Right ventricle myocardium superior (tissue), 1 donor: ENCODE measurements at regions not wholly inside any gene's neighbourhood (a gene's known extent, or its start where the extent isn't known, plus 50 kb on each side); places are given as distances from the start of the nearest gene placed in this dataset.

Experiments used
- ATAC-seq: fragments of 200-7000 bp; cut with Tn5 transposase; one replicate; pipeline ENCODE4 v1.9.1; 2020; ENCODE audit warnings: mild to moderate bottlenecking; ENCODE audit not compliant: poor library complexity
- DNase-seq: peaks from one replicate; pipeline ENCODE4 v3.0.0-alpha.2; 2020
- intact Hi-C: fragments of 100-400 bp; cut with DNase I; formaldehyde crosslinking; loops from one replicate; pipeline ENCODE4 v1.11.2; 2022
- donor health status: DM: no; HTN: yes; CAD: no; lungs with severe emphysema.

- no peak for DNase-seq
- intact Hi-C loops: no loop called here
- no peak for ATAC-seq
These were observed 186.8 kb upstream of the PABPC4L start for GRCh38 chr4:134388351-134388750.

DNA sequence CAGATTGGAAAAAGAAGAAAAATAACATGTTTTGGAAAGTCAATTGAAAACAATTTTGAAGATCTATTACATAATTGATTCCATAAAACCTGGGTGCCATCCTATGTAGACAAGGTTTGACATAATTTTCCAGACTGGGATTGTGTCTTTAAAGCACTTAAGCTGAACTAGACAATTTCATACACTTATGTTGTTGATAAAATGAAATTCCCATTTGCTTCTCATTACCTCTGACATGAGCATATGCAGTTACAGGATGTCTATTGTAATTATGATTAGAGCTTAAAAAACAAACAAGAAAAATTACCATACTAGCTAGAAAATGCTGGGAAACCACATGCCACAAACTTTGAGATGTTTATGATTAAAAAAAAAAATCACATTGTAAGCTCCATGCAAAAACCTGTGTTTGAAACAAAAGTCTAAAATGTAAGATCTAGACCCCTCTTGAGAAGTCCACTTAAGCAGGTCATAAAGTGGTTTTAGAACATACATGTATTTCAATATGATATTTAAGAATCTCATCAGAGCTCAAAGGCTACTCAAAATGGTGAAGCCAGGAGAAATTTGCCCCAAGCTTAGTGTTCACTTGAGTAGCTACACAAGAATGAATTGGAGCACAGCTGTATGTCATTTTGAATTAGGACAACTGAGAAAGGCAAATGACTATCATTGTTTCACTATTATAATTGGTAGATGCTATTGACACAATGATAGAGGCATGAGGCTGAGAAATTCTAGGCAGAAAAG is 181.1 kb upstream of the PABPC4L start:
- intact Hi-C loops: no loop called here
- ATAC-seq: no peak
- DNase-seq: no peak

DNA sequence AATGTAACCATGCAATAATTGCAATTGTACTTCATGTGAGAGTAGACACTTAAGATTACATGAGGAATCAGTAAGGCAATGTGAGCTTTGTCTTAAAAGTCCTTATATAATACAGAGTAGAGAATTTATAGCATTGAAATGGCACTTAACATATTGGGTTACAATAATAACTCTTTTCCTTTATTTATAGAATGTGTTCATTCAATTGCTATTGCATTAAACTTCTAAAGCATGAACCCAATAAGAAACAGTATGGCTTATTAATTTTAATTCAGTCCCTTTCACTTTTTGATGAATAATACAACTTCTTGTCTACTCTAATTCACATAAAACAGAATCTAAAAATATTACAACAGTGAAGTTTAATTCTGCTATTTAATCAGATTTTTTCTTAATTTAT is 174.2 kb upstream of the PABPC4L start:
- no peak for DNase-seq
- ATAC-seq: no peak
- intact Hi-C loops: no loop called here

GRCh38 chr4:134365852-134366251 is 164.3 kb upstream of the PABPC4L start:
- ATAC-seq (no peak), DNase-seq (no peak)
- intact Hi-C loops: no loop called here

DNA sequence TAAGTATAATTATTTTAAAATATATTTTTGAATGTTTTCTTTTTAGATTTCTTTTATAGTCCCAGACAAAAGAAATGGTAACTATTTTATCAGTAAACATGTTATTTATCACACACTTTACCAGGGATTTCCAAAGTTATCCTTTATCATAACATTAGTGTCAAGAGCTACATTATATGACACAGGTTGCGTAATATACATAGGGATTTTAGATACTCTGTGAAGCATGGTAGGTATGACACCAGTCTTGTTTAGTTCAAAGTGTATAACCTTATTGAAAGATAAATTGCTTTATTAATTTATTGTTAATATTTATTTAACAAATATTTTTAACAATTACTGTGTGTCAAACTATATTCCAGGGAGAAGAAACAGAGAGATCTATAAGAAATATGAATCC is 163.3 kb upstream of the PABPC4L start:
- intact Hi-C loops: no loop called here
- DNase-seq (no peak), ATAC-seq (no peak)

- DNase-seq (no peak), ATAC-seq (no peak)
- intact Hi-C loops: no loop called here
These were observed 143.7 kb upstream of the PABPC4L start for GRCh38 chr4:134345244-134345643.

GRCh38 chr4:134343656-134344055 is 142.1 kb upstream of the PABPC4L start:
- no peak for ATAC-seq
- no peak for DNase-seq
- intact Hi-C loops: no loop called here

DNA sequence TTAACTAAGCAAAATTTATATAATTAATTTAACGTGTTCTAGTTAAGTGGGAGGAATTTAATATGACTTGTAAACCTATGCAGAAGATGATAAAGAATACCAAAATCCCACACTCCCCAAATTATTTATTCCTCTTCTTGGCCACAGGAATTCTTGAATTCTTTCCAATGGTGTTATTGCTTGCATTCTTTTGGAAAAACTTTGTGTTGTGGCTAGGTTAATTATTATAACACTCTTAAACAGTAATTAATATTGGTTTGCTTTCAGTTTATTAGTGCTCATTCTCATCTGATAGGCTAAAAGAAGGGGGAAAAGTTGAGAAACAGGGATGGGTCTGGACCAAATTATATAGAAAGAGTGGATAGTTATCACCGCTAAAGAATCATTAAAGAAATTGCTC is 141.5 kb upstream of the PABPC4L start:
- ATAC-seq: no peak
- intact Hi-C loops: no loop called here
- no peak for DNase-seq

GRCh38 chr4:134337574-134337973 is 136.0 kb upstream of the PABPC4L start:
- DNase-seq: no peak
- no peak for ATAC-seq
- intact Hi-C loops: no loop called here

GRCh38 chr4:134328741-134329140 is 127.2 kb upstream of the PABPC4L start:
- no peak for ATAC-seq
- intact Hi-C loops: no loop called here
- no peak for DNase-seq

- no peak for ATAC-seq
- intact Hi-C loops: no loop called here
- DNase-seq: no peak
These were observed 125.9 kb upstream of the PABPC4L start for GRCh38 chr4:134327274-134328122.

- intact Hi-C loops: no loop called here
- ATAC-seq (no peak), DNase-seq (no peak)
These were observed 125.3 kb upstream of the PABPC4L start for GRCh38 chr4:134326866-134327265.

DNA sequence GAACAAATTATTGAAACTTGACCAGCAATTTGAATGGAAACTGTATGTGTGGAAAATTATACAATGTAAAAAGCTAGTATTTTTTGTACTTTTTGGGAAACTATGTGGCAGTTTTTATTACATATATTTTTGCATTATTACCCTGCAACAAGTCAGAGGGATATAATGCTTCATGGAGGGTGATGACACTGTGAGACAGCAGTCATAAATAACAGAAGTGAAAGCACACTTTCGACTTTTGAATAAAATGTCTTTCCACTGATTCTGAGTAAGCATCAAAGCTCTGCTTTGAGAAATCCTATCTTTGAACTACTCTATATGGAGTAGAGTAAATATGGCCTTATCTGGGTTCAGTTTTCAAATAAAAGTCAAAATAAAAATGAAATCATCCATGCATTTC is 122.6 kb upstream of the PABPC4L start:
- intact Hi-C loops: no loop called here
- DNase-seq: no peak
- no peak for ATAC-seq

DNA sequence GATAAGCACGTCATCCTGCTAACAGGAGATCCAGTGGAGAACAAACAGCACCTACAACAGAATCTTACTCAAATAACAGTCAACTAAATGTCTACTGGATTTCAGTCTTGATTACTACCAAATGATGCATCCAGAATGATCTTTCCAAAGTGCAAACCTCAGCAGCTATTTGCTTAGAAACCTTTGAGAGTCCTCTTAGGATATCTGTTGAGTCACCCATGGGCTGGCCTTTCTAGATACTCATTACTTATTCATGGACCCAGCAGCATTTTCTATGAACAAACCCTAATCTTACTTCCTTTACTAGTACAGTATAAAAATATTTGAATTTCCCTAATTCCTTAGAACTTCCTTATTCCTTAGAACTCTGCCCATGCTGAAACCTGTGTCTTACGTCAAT is 118.5 kb upstream of the PABPC4L start:
- intact Hi-C loops: no loop called here
- ATAC-seq (no peak), DNase-seq (no peak)

- intact Hi-C loops: no loop called here
- DNase-seq: no peak
- no peak for ATAC-seq
These were observed 112.0 kb upstream of the PABPC4L start for GRCh38 chr4:134313591-134313990.

DNA sequence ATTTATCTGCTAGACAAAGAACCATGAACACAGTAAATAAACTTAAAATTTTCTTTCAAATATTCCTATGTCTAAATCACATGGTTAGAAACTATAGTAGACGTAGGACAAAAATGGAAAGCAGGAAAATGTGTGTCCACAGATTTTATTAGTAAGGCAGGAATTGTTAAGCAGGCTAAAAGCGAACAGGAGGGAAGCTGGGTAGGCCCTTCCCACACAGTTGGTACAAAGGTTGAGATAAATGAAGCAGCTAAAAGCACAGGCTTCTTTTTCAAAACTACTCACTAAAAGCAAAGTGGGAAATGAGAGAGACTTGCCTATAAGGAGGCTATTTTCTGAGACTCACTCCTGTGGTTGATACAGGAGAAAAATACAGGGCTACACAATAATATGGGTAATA is 108.1 kb upstream of the PABPC4L start:
- DNase-seq (no peak), ATAC-seq (no peak)
- intact Hi-C loops: no loop called here

DNA sequence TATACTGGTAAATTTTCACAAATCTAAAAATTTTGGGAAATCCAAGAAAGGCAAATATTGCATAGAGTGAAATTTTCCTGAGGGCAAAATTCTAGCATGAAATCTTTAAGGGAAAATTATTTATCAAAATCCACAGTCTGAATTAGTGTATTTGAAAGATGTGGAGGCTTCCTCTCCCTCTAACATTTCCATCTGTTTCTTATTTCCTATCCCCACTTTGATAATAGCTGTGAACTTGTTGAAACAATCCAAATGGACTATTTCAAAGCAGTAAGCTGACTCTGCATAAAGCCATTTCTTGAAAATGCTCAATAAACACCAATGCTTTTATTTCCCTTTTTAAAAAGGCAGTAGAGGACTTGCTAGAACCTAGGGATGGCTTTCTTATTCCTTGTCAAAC is 107.3 kb upstream of the PABPC4L start:
- ATAC-seq (no peak), DNase-seq (no peak)
- intact Hi-C loops: no loop called here

DNA sequence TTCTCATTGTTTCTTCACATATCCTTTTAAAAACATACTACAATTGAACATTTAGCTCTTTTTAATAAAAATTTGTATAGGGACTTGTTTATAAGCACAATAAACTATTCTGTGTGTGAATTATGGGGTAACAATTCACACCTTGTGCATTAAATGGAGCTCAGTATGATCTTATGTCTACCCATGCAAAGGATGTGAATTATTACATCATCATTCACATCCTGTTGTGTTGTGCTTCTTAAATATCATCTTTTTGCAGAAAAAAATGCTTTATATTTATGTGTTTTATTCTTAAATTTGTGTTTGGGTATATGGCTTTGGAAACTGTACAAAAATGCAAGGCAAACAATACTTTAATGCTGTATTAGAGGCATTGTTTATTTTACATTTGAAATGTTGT is 96.7 kb upstream of the PABPC4L start:
- no peak for ATAC-seq
- no peak for DNase-seq
- intact Hi-C loops: no loop called here

GRCh38 chr4:134297765-134298164 is 96.2 kb upstream of the PABPC4L start:
- ATAC-seq (no peak), DNase-seq (no peak)
- intact Hi-C loops: no loop called here

- ATAC-seq (no peak), DNase-seq (no peak)
- intact Hi-C loops: no loop called here
These were observed 81.1 kb upstream of the PABPC4L start for GRCh38 chr4:134282680-134283079.
